ENCODE measurements at regions not wholly inside any gene's neighbourhood (a gene's known extent, or its start where the extent isn't known, plus 50 kb on each side); places are given as distances from the start of the nearest gene placed in this dataset.

- no peaks in the 10 kb centered on the region for H3K9me1 ChIP-seq (ENCODE audit: control insufficient read depth, insufficient read depth, low read length)
- in situ Hi-C loops (cut with MboI): no loop called here
- no peak for ATAC-seq
- H3K4me2 ChIP-seq (ENCODE audit: insufficient read depth, low read length): no peak overlapping the region
- ChIA-PET POLR2A (no interaction called here), CTCF (ENCODE audit: low intra/inter-chr PET ratio) (no interaction called here)
- no peak for DNase-seq (ENCODE audit: extremely low read depth in 1 of 4, low spot score in 3 of 4)
- no peak overlapping the region for H3K9ac ChIP-seq (ENCODE audit: insufficient read depth in 1 of 2, low read depth in 2 of 2, low read length in 2 of 2)
- H3K4me3 ChIP-seq: no peak overlapping the region
- no peaks in the 10 kb centered on the region for H4K20me1 ChIP-seq (replicated peaks; ENCODE audit: control insufficient read depth, insufficient read depth, low read length)
- no peaks in the 10 kb centered on the region for H3K9me3 ChIP-seq (replicated peaks; ENCODE audit: control insufficient read depth, insufficient read depth, low read depth, low read length)
- H3K27me3 ChIP-seq (ENCODE audit: control insufficient read depth in 2 of 2, insufficient read depth in 2 of 2, low read length in 2 of 2): peaks cover 0 to 5% of the 10 kb centered on the region in 2 experiments; a peak in 1 of 5 replicates
- no peak for FAIRE-seq
- H2AFZ ChIP-seq (ENCODE audit: low read depth, low read length): no peak overlapping the region
- H3K36me3 ChIP-seq (ENCODE audit: control insufficient read depth, insufficient read depth, low read length): no peaks in the 10 kb centered on the region
- no TSS peak for BruUV-seq (replicated peaks)
- intact Hi-C loops (cut with micrococcal nuclease): no loop called here
- no peak overlapping the region for H3K27ac ChIP-seq (ENCODE audit: extremely low read depth, low read depth, low read length)
- H3K4me1 ChIP-seq (replicated peaks in 1 of 2; ENCODE audit: control insufficient read depth in 2 of 2, insufficient read depth in 2 of 2, low read length in 2 of 2): no peaks in the 10 kb centered on the region
- no peaks in the 10 kb centered on the region for H3K79me2 ChIP-seq (ENCODE audit: control insufficient read depth, insufficient read depth, low read length)
- TF ChIP-seq ZZZ3 (IDR thresholded peaks at IDR 0.05) (no peak), ARNT (IDR thresholded peaks at IDR 0.05) (no peak), CUX1 (CRISPR knock-in tag; IDR thresholded peaks at IDR 0.05) (no peak), ZBTB9 (CRISPR knock-in tag; IDR thresholded peaks at IDR 0.05) (no peak), FOXA1 (IDR thresholded peaks at IDR 0.05; ENCODE audit: borderline replicate concordance) (no peak), LARP7 (IDR thresholded peaks at IDR 0.05) (no peak), ZNF174 (CRISPR knock-in tag; IDR thresholded peaks at IDR 0.05) (no peak), HNRNPL (IDR thresholded peaks at IDR 0.05; ENCODE audit: low read depth, low read length) (no peak), ZBTB7A (IDR thresholded peaks at IDR 0.05; ENCODE audit: borderline replicate concordance, control insufficient read depth, low read depth, low read length) (no peak), HMBOX1 (IDR thresholded peaks at IDR 0.05) (no peak), TSHZ1 (CRISPR knock-in tag; IDR thresholded peaks at IDR 0.05) (no peak)
Measured at GRCh38 chr13:40331802-40332201, 334.6 kb downstream of the FOXO1 start.
